SKM-1 (cell line): ENCODE measurements at regions not wholly inside any gene's neighbourhood (a gene's known extent, or its start where the extent isn't known, plus 50 kb on each side); places are given as distances from the start of the nearest gene placed in this dataset.
"Not testable (repeated sequence)": the region's sequence is repeated elsewhere in the genome, so short reads cannot be mapped to it uniquely, and the experiment has no call there.

Source experiments
- DNase-seq: peaks from one replicate; lab custom pipeline; 2025; ENCODE audit not compliant: unreplicated experiment; lab: John Stamatoyannopoulos, UW

DNA sequence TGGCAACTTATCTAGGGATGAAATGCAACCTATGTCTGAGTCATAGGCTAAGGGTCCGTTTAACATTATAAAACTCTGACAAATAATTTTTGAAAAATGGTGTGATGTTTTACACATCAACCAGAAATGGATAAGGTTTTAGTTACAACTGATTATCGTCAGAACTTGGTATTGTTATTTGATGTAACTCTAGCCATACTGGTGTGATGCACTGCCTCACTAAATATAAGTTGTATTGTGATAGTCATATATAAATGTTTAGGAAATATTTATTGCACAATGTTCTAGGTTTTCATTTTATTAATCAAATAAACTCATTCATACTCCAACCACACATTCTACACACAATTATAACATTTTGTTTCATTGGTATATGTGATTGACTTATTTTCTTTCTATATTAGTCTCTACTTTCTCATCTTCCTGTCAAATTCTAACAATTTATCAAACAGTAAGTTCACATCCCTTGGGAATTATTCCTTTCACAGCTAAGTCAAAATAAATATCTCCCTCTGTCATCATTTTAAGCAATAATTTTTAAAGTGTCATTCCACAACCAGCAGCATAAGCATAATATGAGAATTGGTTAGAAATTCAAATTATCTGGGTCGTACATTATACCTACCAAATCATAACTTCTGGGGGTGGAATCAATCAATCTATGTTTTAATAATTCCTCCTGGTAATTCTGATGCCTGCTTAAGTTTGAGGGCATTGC lies 873.9 kb downstream of the SLITRK1 start:
- no peak for DNase-seq

DNA sequence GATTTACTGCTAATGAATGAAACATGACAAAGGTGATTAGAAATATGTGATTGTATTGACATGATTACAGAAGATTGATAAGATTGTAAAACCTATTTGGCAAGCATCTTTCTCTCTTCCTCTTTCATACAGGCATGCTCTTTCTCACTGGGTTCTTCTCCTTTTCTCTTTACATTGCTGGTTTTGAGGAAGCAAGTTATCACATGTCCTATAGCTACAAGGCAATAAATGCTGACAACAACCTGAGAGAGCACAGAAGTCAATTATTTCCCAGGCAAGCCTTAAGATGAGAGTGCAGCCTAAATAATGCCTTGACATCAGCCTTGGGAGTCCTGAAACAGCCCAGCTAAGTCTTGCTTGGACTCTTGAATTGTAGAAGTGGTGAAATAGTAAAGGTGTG lies 875.0 kb downstream of the SLITRK1 start:
- peak; percentile 68 for DNase-seq

DNA sequence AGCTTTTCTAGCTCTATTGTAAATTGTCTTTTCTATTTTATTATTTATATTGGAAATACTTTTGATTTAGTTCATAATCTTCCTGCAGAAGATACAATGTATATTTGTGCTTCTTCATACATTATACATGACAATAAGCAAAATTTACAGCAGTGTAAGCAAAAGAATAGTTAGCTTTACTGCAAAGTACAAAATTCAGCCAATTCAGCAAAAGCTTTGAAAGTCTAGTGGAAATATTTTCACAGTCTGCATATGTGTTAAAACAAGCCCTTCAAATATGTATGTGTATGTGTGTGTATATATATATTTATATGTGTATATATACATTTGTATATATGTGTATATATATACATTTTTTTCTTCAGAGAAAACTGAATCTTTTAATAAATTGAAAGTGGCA lies 879.1 kb downstream of the SLITRK1 start:
- no peak for DNase-seq

- DNase-seq, result no peak
These were observed 888.9 kb downstream of the SLITRK1 start for GRCh38 chr13:82993417-82993816.

DNA sequence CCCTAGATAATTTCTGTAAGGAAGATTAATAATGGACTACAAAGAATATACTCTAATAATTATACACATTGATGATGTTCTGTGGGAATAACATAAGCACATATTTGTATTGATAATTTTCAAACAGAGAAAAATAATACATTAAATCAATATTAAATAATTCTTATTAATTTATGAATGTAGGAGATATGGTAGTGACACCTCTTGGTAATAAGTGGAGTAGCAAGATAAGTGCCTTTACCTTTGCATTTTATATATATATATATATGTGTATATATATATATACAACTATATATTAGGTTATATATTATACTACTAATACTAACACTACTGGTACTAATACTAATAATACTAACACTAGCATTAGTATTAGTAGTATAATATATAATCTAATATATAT lies 905.8 kb downstream of the SLITRK1 start:
- no peak for DNase-seq

GRCh38 chr13:82963226-82964099 lies 918.8 kb downstream of the SLITRK1 start:
- no peak for DNase-seq

DNA sequence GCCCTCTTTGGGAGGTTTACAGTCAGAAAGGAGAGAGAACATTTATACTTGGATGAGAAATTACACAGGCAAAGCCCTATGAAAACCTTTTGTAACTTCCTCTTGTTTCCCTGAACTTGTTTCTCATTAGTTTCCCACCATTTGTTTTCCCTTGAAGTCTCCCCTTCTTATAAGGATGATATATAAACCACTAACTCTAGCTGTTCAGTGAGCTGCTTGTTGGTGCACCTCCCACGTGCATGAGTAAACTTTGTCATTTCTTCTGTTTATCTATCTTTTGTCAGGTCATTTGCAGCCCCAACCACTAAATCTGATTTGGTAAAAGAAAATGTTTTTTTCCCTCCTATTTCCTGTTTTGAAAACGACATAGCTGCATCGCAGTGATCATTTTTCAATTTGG lies 919.9 kb downstream of the SLITRK1 start:
- DNase-seq, result no peak

- no peak for DNase-seq
These were observed 920.5 kb downstream of the SLITRK1 start for GRCh38 chr13:82961757-82962156.

DNA sequence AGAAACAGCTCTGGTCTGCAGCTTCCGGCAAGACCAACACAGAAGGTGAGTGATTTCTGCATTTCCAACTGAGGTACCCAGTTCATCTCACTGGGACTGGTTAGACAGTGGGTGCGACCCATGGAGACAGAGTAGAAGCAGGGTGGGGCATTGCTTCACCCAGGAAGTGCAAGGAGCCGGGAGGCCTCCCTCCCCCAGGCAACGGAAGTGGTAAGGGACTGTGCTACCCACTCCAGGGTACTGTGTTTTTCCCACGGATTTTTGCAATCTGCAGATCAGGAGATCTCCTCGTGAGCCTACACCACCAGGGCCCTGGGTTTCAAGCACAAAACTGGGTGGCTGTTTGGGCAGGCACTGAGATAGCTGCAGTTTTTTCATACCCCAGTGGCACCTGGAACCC lies 929.9 kb downstream of the SLITRK1 start:
- not testable (repeated sequence) for DNase-seq

- DNase-seq, result no peak
These were observed 934.6 kb downstream of the SLITRK1 start for GRCh38 chr13:82947683-82948082.

GRCh38 chr13:82947191-82947621 lies 935.1 kb downstream of the SLITRK1 start:
- no peak for DNase-seq

DNA sequence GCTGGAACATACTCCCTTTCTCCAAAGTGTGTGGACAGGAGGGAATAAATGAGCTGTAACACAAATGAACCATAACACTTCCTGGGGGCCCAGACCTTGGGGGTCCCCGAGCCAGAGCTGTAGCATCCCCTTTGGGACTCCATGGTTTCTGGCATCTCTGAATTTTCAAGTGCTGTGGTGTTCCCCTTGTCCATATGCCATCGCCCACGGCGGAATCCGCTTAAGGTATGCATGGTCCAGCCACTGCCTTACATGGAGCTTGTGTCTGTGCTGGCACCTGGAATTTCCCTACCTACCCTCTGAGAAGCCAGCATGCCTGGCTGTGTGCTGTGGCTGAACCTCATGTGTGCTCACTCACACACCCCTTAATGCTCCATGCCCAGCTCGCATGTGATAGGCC lies 943.6 kb downstream of the SLITRK1 start:
- no peak for DNase-seq

GRCh38 chr13:82934000-82934399 lies 948.3 kb downstream of the SLITRK1 start:
- DNase-seq, result no peak

DNA sequence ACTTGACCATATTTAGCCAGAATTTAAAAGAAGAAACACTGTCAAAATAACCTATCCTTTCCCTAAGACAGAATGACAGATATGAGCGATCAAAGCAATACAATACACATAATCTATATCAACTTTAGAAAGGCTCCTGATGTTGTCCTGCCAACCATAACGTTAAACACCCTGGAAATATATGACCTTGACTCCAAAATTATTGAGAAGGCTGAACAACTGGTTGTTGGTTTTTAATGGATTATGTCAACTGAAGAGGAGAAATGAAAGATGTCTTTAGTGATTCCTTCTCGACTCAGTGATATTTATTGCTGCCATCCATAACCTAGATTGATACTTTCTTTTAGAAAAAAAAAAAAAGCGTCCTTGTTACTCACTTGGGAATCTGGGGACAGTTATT lies 957.2 kb downstream of the SLITRK1 start:
- no peak for DNase-seq

GRCh38 chr13:82917984-82918383 lies 964.3 kb downstream of the SLITRK1 start:
- no peak for DNase-seq

DNA sequence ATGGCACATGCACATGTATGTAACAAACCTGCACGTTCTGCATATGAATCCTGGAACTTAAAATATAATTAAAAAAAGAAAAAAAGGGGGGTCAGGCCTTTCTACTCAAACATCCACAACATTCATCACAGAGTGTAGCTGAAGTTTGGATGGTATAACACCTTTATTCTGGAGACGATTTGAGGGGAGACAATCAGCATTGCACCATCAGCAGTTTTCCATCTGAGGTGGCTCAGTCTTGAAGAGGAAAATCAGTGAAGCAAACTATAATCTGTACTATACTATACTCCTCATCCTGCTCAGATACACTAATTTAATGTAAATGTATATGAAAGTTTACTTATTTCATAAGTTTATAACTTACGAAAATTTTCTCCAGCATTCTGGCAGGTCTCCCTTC lies 969.7 kb downstream of the SLITRK1 start:
- DNase-seq, result no peak

GRCh38 chr13:82905071-82905470 lies 977.2 kb downstream of the SLITRK1 start:
- no peak for DNase-seq

DNA sequence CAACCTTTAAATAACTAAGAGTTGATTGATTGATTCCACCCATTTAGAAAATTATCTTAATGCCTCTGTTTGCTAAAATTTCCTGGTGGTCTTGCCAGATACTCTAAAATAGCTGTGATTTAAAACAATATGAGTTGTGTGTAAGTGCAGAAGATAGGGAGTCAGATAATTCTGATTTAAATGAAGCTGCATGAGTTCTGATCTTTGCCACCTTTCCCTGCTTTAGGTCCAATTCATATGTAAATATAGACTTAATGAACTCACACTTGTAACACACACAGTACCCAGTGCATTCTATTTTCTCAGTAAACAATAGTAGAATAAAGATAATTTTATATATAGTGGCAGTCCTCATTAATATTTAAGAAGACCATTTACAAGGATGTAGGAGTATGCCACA lies 981.8 kb downstream of the SLITRK1 start:
- DNase-seq, result no peak

GRCh38 chr13:82898586-82898985 lies 983.7 kb downstream of the SLITRK1 start:
- no peak for DNase-seq

GRCh38 chr13:82879921-82880320 lies 1002.4 kb downstream of the SLITRK1 start:
- DNase-seq, result no peak

- DNase-seq, result no peak
These were observed 1003.7 kb downstream of the SLITRK1 start for GRCh38 chr13:82878536-82878935.

DNA sequence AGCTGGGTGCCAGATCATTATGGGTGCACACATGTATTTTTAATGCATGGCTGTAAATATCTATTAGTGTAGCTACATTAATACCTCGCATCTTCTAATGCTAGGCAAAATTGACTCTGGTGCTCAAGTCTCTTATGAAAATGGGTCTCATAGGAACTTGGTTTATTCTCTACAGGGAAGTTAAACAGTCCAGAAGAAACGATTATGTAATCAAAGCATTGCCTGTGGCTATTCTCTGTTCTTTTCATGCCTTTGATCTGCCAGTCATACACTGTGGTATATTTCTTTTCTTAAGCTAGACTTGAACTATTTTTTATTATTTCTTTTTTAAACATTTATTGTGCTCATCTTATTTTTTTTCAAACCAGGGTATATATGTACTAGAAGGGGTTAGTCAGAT lies 1015.0 kb downstream of the SLITRK1 start:
- DNase-seq, result peak; percentile 16
